Upper lobe of left lung (tissue), 6 donors: ENCODE measurements at regions not wholly inside any gene's neighbourhood (a gene's known extent, or its start where the extent isn't known, plus 50 kb on each side); places are given as distances from the start of the nearest gene placed in this dataset.

Experiments used
- ATAC-seq, 2 donors: fragments of 200-7000 bp; cut with Tn5 transposase; one replicate each; pipeline ENCODE4 v1.9.1; 2022; ENCODE audit warnings: mild to moderate bottlenecking in 2 of 2, moderate library complexity in 2 of 2; ENCODE audit not compliant: low FRiP score in 2 of 2
- DNase-seq, 2 donors: peaks; one replicate each; pipeline ENCODE4 v3.0.0-alpha.2; 2019 to 2020
- H3K27ac ChIP-seq, 4 donors: fragments of 200-600 bp; sonication (generic); one replicate each; pipeline ENCODE4 v1.5.1; 2016 to 2019
- H3K27me3 ChIP-seq, 4 donors: fragments of 200-600 bp; sonication (generic); one replicate each; pipeline ENCODE4 v1.5.1; 2017 to 2019
- H3K36me3 ChIP-seq, 4 donors: fragments of 200-600 bp; sonication (generic); one replicate each; pipeline ENCODE4 v1.5.1; 2016 to 2019
- H3K4me1 ChIP-seq, 4 donors: fragments of 200-600 bp; sonication (generic); one replicate each; pipeline ENCODE4 v1.5.1; 2018 to 2019
- H3K4me3 ChIP-seq, 4 donors: fragments of 200-600 bp; sonication (generic); one replicate each; pipeline ENCODE4 v1.5.1; 2017 to 2019; ENCODE audit warnings: mild to moderate bottlenecking in 2 of 4, moderate library complexity in 1 of 4
- H3K9me3 ChIP-seq, 4 donors: fragments of 200-600 bp; sonication (generic); one replicate each; pipeline ENCODE4 v1.5.1; 2018 to 2019
- CTCF ChIP-seq, 6 experiments: fragments of 450-650 bp in 4 of 6; fragments of 200-600 bp in 2 of 6; sonication (generic) in 2 of 6; IDR thresholded peaks; one replicate each; pipeline ENCODE4 v1.5.1; 2016 to 2019; ENCODE audit warnings: antibody characterized with exemption in 6 of 6
- EP300 ChIP-seq, 4 donors: sonication (generic); formaldehyde crosslinking; IDR thresholded peaks; one replicate each; pipeline ENCODE4 v1.5.1; 2017; ENCODE audit warnings: antibody characterized with exemption in 4 of 4, control low read depth in 2 of 4
- POLR2A ChIP-seq, 4 donors: fragments of 450-650 bp; IDR thresholded peaks; one replicate each; pipeline ENCODE4 v1.5.1; 2016 to 2017; ENCODE audit warnings: antibody characterized with exemption in 4 of 4, mild to moderate bottlenecking in 2 of 4
- POLR2AphosphoS5 ChIP-seq, 2 donors: sonication (generic); formaldehyde crosslinking; IDR thresholded peaks; one replicate each; pipeline ENCODE4 v1.5.1; 2017; ENCODE audit warnings: antibody characterized with exemption in 2 of 2
- WGBS, 2 donors: methylation state at CpG; one replicate each; pipeline ENCODE4 v1.1.5; 2017 to 2018; 5-methylcytosine and 5-hydroxymethylcytosine counted together
- donor health status: DM: no; HTN: no; CAD: no; lungs with moderate emphysema.
- donor health status: DM: no; HTN: yes; CAD: no; lungs with severe emphysema.

GRCh38 chr11:127143251-127143650 is 142.7 kb upstream of the KIRREL3 start:
- Histone ChIP-seq H3K27me3 (no peaks in the 10 kb centered on the region), H3K36me3 (no peaks in the 10 kb centered on the region), H3K4me1 (no peaks in the 10 kb centered on the region), H3K4me3 (no peak overlapping the region), H3K27ac (no peak overlapping the region), H3K9me3 (no peaks in the 10 kb centered on the region)
- DNase-seq (no peak), ATAC-seq (no peak)
- 93% methylated on average over 7 of the region's 7 CpGs for WGBS, 2 donors
- no peak for TF ChIP-seq CTCF (IDR thresholded peaks at IDR 0.05)
- TF ChIP-seq POLR2AphosphoS5 (IDR thresholded peaks at IDR 0.05), result no peak
- no peak for TF ChIP-seq EP300 (IDR thresholded peaks at IDR 0.05)
- TF ChIP-seq POLR2A (IDR thresholded peaks at IDR 0.05), result no peak

- no peaks in the 10 kb centered on the region for H3K36me3 ChIP-seq
- no peak for ATAC-seq
- no peak overlapping the region for H3K4me3 ChIP-seq
- no peaks in the 10 kb centered on the region for H3K9me3 ChIP-seq
- H3K27me3 ChIP-seq, result no peaks in the 10 kb centered on the region
- 80 to 91% methylated on average over 3 of the region's 3 CpGs for WGBS, 2 donors
- DNase-seq, result no peak
- no peak overlapping the region for H3K27ac ChIP-seq
- H3K4me1 ChIP-seq, result no peaks in the 10 kb centered on the region
- no peak for TF ChIP-seq POLR2A (IDR thresholded peaks at IDR 0.05)
- no peak for TF ChIP-seq EP300 (IDR thresholded peaks at IDR 0.05)
- TF ChIP-seq CTCF (IDR thresholded peaks at IDR 0.05), result no peak
- no peak for TF ChIP-seq POLR2AphosphoS5 (IDR thresholded peaks at IDR 0.05)
Measured at GRCh38 chr11:127138613-127139012, 138.0 kb upstream of the KIRREL3 start.

DNA sequence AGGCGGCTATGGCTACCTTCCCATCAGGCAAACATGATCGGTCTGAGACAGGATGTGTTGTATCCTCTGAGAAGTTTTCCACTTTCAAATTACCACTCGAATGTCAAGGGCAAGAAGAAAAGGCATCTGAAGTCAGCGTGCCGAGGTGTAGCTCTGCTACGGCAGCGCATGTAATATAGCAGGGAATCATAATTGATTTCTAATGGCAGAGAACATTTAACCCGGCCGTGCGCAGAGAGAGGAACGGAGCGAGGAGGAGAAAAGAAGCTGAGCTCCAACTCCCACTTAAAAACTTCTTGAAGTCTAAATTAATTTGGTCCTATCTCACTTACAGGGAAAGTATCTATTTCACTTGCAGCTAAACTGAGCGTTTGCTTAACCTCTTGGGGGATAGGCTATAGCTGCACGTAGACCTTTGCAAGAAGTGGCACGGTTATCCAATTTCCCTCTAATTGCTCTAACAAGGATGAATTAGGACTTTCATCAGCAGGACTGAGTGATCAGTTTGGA is 137.3 kb upstream of the KIRREL3 start:
- DNase-seq (no peak), ATAC-seq (no peak)
- Histone ChIP-seq H3K27me3 (no peaks in the 10 kb centered on the region), H3K4me1 (no peaks in the 10 kb centered on the region), H3K27ac (no peak overlapping the region), H3K36me3 (no peaks in the 10 kb centered on the region), H3K4me3 (no peak overlapping the region), H3K9me3 (no peaks in the 10 kb centered on the region)
- TF ChIP-seq POLR2AphosphoS5 (IDR thresholded peaks at IDR 0.05) (no peak), POLR2A (IDR thresholded peaks at IDR 0.05) (no peak), CTCF (IDR thresholded peaks at IDR 0.05) (no peak), EP300 (IDR thresholded peaks at IDR 0.05) (no peak)
- 87 to 88% methylated on average over 15 of the region's 15 CpGs for WGBS, 2 donors

DNA sequence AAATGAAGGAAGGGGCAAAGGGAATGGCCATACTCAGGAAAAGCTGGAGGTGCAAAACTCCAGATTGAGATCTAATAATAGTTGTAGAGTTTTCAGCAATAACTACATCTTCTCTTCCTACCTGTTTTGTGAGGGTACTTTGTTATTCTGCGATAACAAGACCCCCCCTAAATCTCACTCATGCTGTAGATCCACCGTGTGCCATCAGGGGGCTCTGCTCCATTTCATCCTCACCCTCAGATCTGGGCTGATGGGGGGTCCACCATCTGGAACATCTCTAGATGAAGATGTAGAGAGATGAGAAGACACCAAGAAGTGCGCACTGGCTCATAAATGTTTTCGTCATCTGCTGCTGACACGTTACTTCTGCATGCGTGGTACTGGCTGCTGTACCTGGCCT is 135.9 kb upstream of the KIRREL3 start:
- no peak overlapping the region for H3K27ac ChIP-seq
- 76 to 86% methylated on average over 6 of the region's 6 CpGs for WGBS, 2 donors
- no peak for ATAC-seq

More for the DNA sequence above, 135.9 kb upstream of the KIRREL3 start:
- Histone ChIP-seq H3K4me3 (no peak overlapping the region), H3K4me1 (no peaks in the 10 kb centered on the region), H3K9me3 (no peaks in the 10 kb centered on the region), H3K36me3 (no peaks in the 10 kb centered on the region), H3K27me3 (no peaks in the 10 kb centered on the region)
- TF ChIP-seq POLR2A (IDR thresholded peaks at IDR 0.05) (no peak), CTCF (IDR thresholded peaks at IDR 0.05) (no peak), EP300 (IDR thresholded peaks at IDR 0.05) (no peak), POLR2AphosphoS5 (IDR thresholded peaks at IDR 0.05) (no peak)
- no peak for DNase-seq
